ENCODE measurements at regions not wholly inside any gene's neighbourhood (a gene's known extent, or its start where the extent isn't known, plus 50 kb on each side); places are given as distances from the start of the nearest gene placed in this dataset.

DNA sequence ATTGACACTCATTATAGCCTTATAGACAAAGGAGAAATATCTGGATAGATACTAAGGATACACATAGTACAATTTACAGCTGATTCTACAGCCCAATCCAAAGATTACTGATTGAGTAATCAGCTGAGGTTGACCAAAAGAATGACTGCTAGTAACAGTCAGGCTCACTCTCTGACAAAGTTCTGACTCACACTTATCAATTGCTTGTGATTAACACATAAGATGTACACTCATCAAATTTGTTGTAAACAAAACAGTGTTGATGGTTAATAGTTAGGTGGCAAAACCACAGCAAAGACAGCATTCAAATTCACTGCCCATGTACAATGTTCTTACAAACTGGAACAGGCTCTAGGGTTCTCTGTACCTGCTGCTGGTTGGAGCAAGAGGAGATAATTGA, 422.7 kb downstream of the TLE1 start:
- TF ChIP-seq POLR2AphosphoS5 (IDR thresholded peaks at IDR 0.05; ENCODE audit: insufficient read depth in 1 of 2, low read depth in 1 of 2) (no peak), POLR2A (IDR thresholded peaks at IDR 0.05) (no peak)

All from vagina (tissue), 2 donors.